ENCODE measurements at regions not wholly inside any gene's neighbourhood (a gene's known extent, or its start where the extent isn't known, plus 50 kb on each side); places are given as distances from the start of the nearest gene placed in this dataset.

GRCh38 chr7:46451846-46452245, 530.8 kb upstream of the IGFBP3 start:
- no peaks in the 10 kb centered on the region for H3K27me3 ChIP-seq
- intact Hi-C loops (cut with DNase I) = no loop called here
- H3K4me1 ChIP-seq (replicated peaks in 1 of 2) = no peaks in the 10 kb centered on the region
- DNase-seq = no peak
- H3K4me3 ChIP-seq = no peak overlapping the region
- no peaks in the 10 kb centered on the region for H3K36me3 ChIP-seq (replicated peaks in 1 of 2)
- H3K27ac ChIP-seq = no peak overlapping the region
- H3K9me3 ChIP-seq (replicated peaks in 1 of 3) = no peaks in the 10 kb centered on the region
- TF ChIP-seq POLR2A (IDR thresholded peaks at IDR 0.05) (no peak), CTCF (IDR thresholded peaks at IDR 0.05) (no peak)

- no peak overlapping the region for H3K4me3 ChIP-seq
- H3K9me3 ChIP-seq (replicated peaks in 1 of 3) = no peaks in the 10 kb centered on the region
- TF ChIP-seq POLR2A (IDR thresholded peaks at IDR 0.05) (no peak), CTCF (IDR thresholded peaks at IDR 0.05) (no peak)
- H3K27ac ChIP-seq = no peak overlapping the region
- intact Hi-C loops (cut with DNase I) = no loop called here
- DNase-seq = no peak
- no peaks in the 10 kb centered on the region for H3K4me1 ChIP-seq (replicated peaks in 1 of 2)
- no peaks in the 10 kb centered on the region for H3K36me3 ChIP-seq (replicated peaks in 1 of 2)
- no peaks in the 10 kb centered on the region for H3K27me3 ChIP-seq
These were observed 529.8 kb upstream of the IGFBP3 start for GRCh38 chr7:46450886-46451285.

GRCh38 chr7:46450425-46450824, 529.4 kb upstream of the IGFBP3 start:
- no peaks in the 10 kb centered on the region for H3K27me3 ChIP-seq
- intact Hi-C loops (cut with DNase I) = no loop called here
- H3K36me3 ChIP-seq (replicated peaks in 1 of 2) = no peaks in the 10 kb centered on the region
- no peak overlapping the region for H3K27ac ChIP-seq
- WGBS, 4 donors = 45 to 72% (median 63%) methylated on average over 2 of the region's 2 CpGs
- TF ChIP-seq POLR2A (IDR thresholded peaks at IDR 0.05) (no peak), CTCF (IDR thresholded peaks at IDR 0.05) (no peak)
- H3K9me3 ChIP-seq (replicated peaks in 1 of 3) = no peaks in the 10 kb centered on the region
- no peak overlapping the region for H3K4me3 ChIP-seq
- H3K4me1 ChIP-seq (replicated peaks in 1 of 2) = no peaks in the 10 kb centered on the region
- no peak for DNase-seq

GRCh38 chr7:46449743-46450142, 528.7 kb upstream of the IGFBP3 start:
- intact Hi-C loops (cut with DNase I) = no loop called here
- no peak overlapping the region for H3K27ac ChIP-seq
- no peaks in the 10 kb centered on the region for H3K9me3 ChIP-seq (replicated peaks in 1 of 3)
- WGBS, 4 donors = 42 to 54% (median 46%) methylated on average over 2 of the region's 2 CpGs
- no peak overlapping the region for H3K4me3 ChIP-seq
- DNase-seq = peak in 1 of 7 donors; percentile 16
- no peaks in the 10 kb centered on the region for H3K36me3 ChIP-seq (replicated peaks in 1 of 2)
- no peaks in the 10 kb centered on the region for H3K4me1 ChIP-seq (replicated peaks in 1 of 2)
- TF ChIP-seq CTCF (IDR thresholded peaks at IDR 0.05) (no peak), POLR2A (IDR thresholded peaks at IDR 0.05) (no peak)
- H3K27me3 ChIP-seq = no peaks in the 10 kb centered on the region

All from adrenal gland (tissue), 9 donors.